ENCODE measurements at regions not wholly inside any gene's neighbourhood (a gene's known extent, or its start where the extent isn't known, plus 50 kb on each side); places are given as distances from the start of the nearest gene placed in this dataset.

DNA sequence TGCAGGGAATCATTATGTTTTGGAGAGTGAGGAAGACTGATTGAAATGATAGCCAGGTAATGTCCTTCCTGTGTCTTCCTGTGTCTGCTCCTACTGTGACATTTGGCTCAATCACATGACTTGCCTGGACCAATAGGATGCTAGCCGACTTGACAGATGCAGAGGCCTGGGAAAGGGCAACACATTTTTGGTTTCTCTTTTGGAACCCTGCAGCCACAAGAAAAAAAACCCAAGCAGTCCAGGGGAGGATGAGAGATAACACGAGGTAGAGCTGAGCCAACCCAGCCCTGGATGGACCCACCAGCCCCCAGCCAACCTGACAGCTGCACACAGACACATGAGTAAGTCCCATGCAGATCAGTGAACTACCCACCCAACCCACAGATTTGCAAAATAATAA, 256.1 kb upstream of the SMARCA2 start:
- no peak overlapping the region for H3K4me3 ChIP-seq

DNA sequence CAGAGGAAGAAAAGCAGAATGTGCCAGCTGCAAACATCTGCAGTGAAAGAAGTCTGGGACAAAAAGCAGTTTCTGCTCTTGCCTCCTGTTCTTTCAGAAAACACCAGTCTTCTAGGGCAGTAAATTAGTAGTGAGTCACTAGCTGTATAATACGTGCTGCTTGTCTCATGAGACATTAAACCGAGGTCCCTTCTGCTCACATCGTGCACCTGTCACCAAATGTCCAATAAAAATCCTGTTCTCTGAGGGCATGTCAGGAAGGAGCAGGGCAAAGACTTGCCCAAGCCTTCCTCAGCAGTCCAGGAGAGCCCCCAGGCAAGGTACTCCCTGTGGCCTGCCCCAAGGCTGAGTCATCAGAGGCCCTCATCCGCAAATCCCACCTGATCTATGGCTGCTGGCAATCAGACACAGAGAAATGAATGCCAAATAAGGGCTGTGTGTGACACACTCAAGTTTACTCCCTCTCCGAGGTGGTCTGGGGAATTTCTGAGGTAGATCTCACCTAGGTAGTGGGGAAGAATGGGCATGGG, 255.3 kb upstream of the SMARCA2 start:
- TF ChIP-seq, protein P1, sequence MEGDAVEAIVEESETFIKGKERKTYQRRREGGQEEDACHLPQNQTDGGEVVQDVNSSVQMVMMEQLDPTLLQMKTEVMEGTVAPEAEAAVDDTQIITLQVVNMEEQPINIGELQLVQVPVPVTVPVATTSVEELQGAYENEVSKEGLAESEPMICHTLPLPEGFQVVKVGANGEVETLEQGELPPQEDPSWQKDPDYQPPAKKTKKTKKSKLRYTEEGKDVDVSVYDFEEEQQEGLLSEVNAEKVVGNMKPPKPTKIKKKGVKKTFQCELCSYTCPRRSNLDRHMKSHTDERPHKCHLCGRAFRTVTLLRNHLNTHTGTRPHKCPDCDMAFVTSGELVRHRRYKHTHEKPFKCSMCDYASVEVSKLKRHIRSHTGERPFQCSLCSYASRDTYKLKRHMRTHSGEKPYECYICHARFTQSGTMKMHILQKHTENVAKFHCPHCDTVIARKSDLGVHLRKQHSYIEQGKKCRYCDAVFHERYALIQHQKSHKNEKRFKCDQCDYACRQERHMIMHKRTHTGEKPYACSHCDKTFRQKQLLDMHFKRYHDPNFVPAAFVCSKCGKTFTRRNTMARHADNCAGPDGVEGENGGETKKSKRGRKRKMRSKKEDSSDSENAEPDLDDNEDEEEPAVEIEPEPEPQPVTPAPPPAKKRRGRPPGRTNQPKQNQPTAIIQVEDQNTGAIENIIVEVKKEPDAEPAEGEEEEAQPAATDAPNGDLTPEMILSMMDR (IDR thresholded peaks at IDR 0.05): no peak
- H3K9me3 ChIP-seq: no peaks in the 10 kb centered on the region
- FAIRE-seq (no peak), ATAC-seq (no peak), DNase-seq (no peak)
- H3K36me3 ChIP-seq: no peaks in the 10 kb centered on the region
- no peaks in the 10 kb centered on the region for H3K27me3 ChIP-seq
- no peaks in the 10 kb centered on the region for H3K4me1 ChIP-seq
- intact Hi-C loops (cut with DNase I): no loop called here
- 65 to 67% methylated on average over 5 of the region's 5 CpGs for WGBS, 2 donors
- H3K27ac ChIP-seq: no peak overlapping the region
- H3K4me3 ChIP-seq: no peak overlapping the region

More for the DNA sequence above, 256.1 kb upstream of the SMARCA2 start:
- ATAC-seq (no peak), FAIRE-seq (no peak), DNase-seq (no peak)
- no peaks in the 10 kb centered on the region for H3K9me3 ChIP-seq
- TF ChIP-seq, protein P1 (IDR thresholded peaks at IDR 0.05): no peak
- no peaks in the 10 kb centered on the region for H3K36me3 ChIP-seq
- intact Hi-C loops (cut with DNase I): no loop called here
- H3K4me1 ChIP-seq: no peaks in the 10 kb centered on the region
- no peak overlapping the region for H3K27ac ChIP-seq
- H3K27me3 ChIP-seq: no peaks in the 10 kb centered on the region
- 56 to 77% methylated on average over 2 of the region's 2 CpGs for WGBS, 2 donors

DNA sequence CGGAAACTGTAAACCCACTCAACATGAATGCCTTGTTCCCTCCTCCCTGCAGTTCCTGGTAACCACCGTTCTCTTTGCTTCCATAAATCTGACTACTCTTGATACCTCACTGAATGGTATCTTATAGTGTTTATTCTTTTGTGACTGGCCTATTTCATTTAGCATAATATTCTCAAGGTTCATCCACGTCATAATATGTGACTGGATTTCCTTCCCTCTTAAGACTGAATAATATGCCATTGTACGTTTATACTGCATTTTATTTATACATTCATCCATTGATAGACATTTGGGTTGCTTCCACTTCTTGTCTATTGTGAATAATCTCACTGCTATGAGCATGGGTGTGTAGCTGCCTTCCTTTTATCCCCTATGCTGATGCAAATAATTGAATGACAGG, 253.3 kb upstream of the SMARCA2 start:
- intact Hi-C loops (cut with DNase I): no loop called here
- no peaks in the 10 kb centered on the region for H3K9me3 ChIP-seq
- WGBS, 2 donors: 54 to 69% methylated on average over 4 of the region's 4 CpGs
- DNase-seq (no peak), ATAC-seq (no peak), FAIRE-seq (no peak)
- no peak overlapping the region for H3K27ac ChIP-seq
- H3K36me3 ChIP-seq: no peaks in the 10 kb centered on the region
- TF ChIP-seq, protein P1 (IDR thresholded peaks at IDR 0.05): no peak
- no peaks in the 10 kb centered on the region for H3K4me1 ChIP-seq
- H3K27me3 ChIP-seq: no peaks in the 10 kb centered on the region
- H3K4me3 ChIP-seq: no peak overlapping the region

DNA sequence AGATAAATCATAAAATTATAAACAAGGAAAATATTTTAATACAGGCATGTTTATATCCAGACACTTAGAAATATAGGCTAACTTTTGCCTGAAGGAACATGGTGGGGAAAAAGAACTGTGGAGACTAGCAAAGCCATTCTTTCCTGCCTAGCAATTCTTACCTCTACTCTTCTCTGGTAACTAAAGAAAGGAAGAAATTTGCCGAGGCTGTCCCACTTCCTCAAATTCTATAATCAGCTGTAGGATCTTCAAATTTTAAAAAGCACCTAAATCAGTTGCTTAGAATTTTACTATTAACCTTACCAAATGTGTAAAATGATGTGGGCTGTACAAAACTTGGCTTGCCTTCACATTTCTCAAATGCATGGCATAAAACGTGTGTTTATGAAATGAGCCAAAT, 249.1 kb upstream of the SMARCA2 start:
- TF ChIP-seq, protein P1 (IDR thresholded peaks at IDR 0.05): no peak
- no peak for DNase-seq
- FAIRE-seq: no peak
- no peak overlapping the region for H3K27ac ChIP-seq
- H3K36me3 ChIP-seq: no peaks in the 10 kb centered on the region
- WGBS, 2 donors: 46 to 66% methylated on average over 2 of the region's 2 CpGs
- no peaks in the 10 kb centered on the region for H3K27me3 ChIP-seq
- no peaks in the 10 kb centered on the region for H3K9me3 ChIP-seq
- H3K4me3 ChIP-seq: no peak overlapping the region
- ATAC-seq: no peak
- intact Hi-C loops (cut with DNase I): no loop called here
- H3K4me1 ChIP-seq: no peaks in the 10 kb centered on the region

DNA sequence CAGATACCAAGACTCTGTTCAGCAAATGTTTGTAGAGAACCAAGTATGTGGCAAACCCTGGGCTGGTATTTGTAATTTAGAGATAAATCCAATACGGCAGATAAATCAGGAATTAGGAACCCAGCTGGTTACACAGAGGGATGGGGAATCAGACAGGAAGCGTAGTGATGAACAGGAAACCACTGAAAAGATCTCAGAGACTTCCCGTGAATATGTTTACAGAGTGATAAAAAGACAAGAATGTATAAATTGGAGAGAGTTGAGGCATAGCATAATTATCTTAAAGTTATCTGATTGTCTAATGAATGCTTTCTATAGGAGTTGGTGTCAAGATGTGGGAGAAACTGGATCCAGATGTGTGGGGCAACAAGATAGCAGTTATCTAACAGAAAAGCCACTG, 246.6 kb upstream of the SMARCA2 start:
- Histone ChIP-seq H3K36me3 (no peaks in the 10 kb centered on the region), H3K27ac (no peak overlapping the region), H3K4me3 (no peak overlapping the region), H3K4me1 (no peaks in the 10 kb centered on the region), H3K27me3 (no peaks in the 10 kb centered on the region), H3K9me3 (no peaks in the 10 kb centered on the region)
- WGBS, 2 donors: 28 to 45% methylated on average over 3 of the region's 3 CpGs
- TF ChIP-seq, protein P1 (IDR thresholded peaks at IDR 0.05): no peak
- no peak for ATAC-seq
- intact Hi-C loops (cut with DNase I): no loop called here
- DNase-seq: no peak
- no peak for FAIRE-seq

Measured in pancreas (tissue), 10 donors.